ENCODE measurements at regions not wholly inside any gene's neighbourhood (a gene's known extent, or its start where the extent isn't known, plus 50 kb on each side); places are given as distances from the start of the nearest gene placed in this dataset.

GRCh38 chr2:64750001-64750816, 96.5 kb upstream of the SERTAD2 start:
- TF ChIP-seq YY1 (IDR thresholded peaks at IDR 0.05; ENCODE audit: insufficient read depth, insufficient read length) = no peak
- TF ChIP-seq ZNF274 (IDR thresholded peaks at IDR 0.05; ENCODE audit: low read depth, low read length) = no peak
